ENCODE measurements at regions not wholly inside any gene's neighbourhood (a gene's known extent, or its start where the extent isn't known, plus 50 kb on each side); places are given as distances from the start of the nearest gene placed in this dataset.
A peak's percentile ranks its signal among the peaks of the same experiment; 100 is the strongest.

- WGBS, 2 donors = 71% methylated on average over 4 of the region's 4 CpGs
- ATAC-seq (ENCODE audit: insufficient read depth, low FRiP score) = no peak
- DNase-seq = no peak
- TF ChIP-seq CTCF (IDR thresholded peaks at IDR 0.05; ENCODE audit: control extremely low read depth, extremely low read depth) = no peak
- H3K36me3 ChIP-seq (ENCODE audit: control insufficient read depth in 4 of 4, insufficient read depth in 4 of 4, low read length in 4 of 4) = peaks cover 0 to 4% (median 0%) of the 10 kb centered on the region in 4 donors
- H3K4me1 ChIP-seq (ENCODE audit: control insufficient read depth in 5 of 5, insufficient read depth in 5 of 5, low read length in 5 of 5) = peaks cover 4 to 24% (median 8%) of the 10 kb centered on the region in 5 donors
- H3K4me3 ChIP-seq = no peak overlapping the region
- H3K9me3 ChIP-seq (ENCODE audit: control insufficient read depth in 4 of 4, insufficient read depth in 3 of 4, low read length in 3 of 4) = peaks cover 0 to 3% (median 0%) of the 10 kb centered on the region in 4 donors
- no peak overlapping the region for H3K27ac ChIP-seq (ENCODE audit: low read depth in 1 of 2, low read length in 1 of 2)
- H3K9ac ChIP-seq (ENCODE audit: insufficient read depth in 1 of 2, low read length in 2 of 2) = no peak overlapping the region
- H3K27me3 ChIP-seq (ENCODE audit: control insufficient read depth in 3 of 3, insufficient read depth in 3 of 3, low read length in 2 of 3) = no peaks in the 10 kb centered on the region
Observed at GRCh38 chr1:245055752-245056151, 99.0 kb upstream of the KIF26B start.

GRCh38 chr1:245054507-245055270 lies 100.1 kb upstream of the KIF26B start:
- 44 to 73% methylated on average over 11 of the region's 11 CpGs for WGBS, 2 donors
- peaks cover 0 to 3% (median 0%) of the 10 kb centered on the region in 4 donors for H3K9me3 ChIP-seq (ENCODE audit: control insufficient read depth in 4 of 4, insufficient read depth in 3 of 4, low read length in 3 of 4)
- H3K4me3 ChIP-seq = no peak overlapping the region
- DNase-seq = no peak
- H3K27me3 ChIP-seq (ENCODE audit: control insufficient read depth in 3 of 3, insufficient read depth in 3 of 3, low read length in 2 of 3) = no peaks in the 10 kb centered on the region
- H3K4me1 ChIP-seq (ENCODE audit: control insufficient read depth in 5 of 5, insufficient read depth in 5 of 5, low read length in 5 of 5) = peaks cover 0 to 14% (median 5%) of the 10 kb centered on the region in 5 donors
- no peak for ATAC-seq (ENCODE audit: insufficient read depth, low FRiP score)
- H3K36me3 ChIP-seq (ENCODE audit: control insufficient read depth in 4 of 4, insufficient read depth in 4 of 4, low read length in 4 of 4) = no peaks in the 10 kb centered on the region
- no peak overlapping the region for H3K9ac ChIP-seq (ENCODE audit: insufficient read depth in 1 of 2, low read length in 2 of 2)
- TF ChIP-seq CTCF (IDR thresholded peaks at IDR 0.05; ENCODE audit: control extremely low read depth, extremely low read depth) = no peak
- peak overlapping the region in 1 of 2 donors; percentile 26 for H3K27ac ChIP-seq (ENCODE audit: low read depth in 1 of 2, low read length in 1 of 2)

- Histone ChIP-seq H3K27ac (ENCODE audit: low read depth in 1 of 2, low read length in 1 of 2) (peak overlapping the region in 1 of 2 donors; percentile 26), H3K4me1 (ENCODE audit: control insufficient read depth in 5 of 5, insufficient read depth in 5 of 5, low read length in 5 of 5) (peaks cover 0 to 14% (median 5%) of the 10 kb centered on the region in 5 donors), H3K9me3 (ENCODE audit: control insufficient read depth in 4 of 4, insufficient read depth in 3 of 4, low read length in 3 of 4) (peaks cover 0 to 3% (median 0%) of the 10 kb centered on the region in 4 donors), H3K27me3 (ENCODE audit: control insufficient read depth in 3 of 3, insufficient read depth in 3 of 3, low read length in 2 of 3) (no peaks in the 10 kb centered on the region), H3K4me3 (no peak overlapping the region), H3K36me3 (ENCODE audit: control insufficient read depth in 4 of 4, insufficient read depth in 4 of 4, low read length in 4 of 4) (no peaks in the 10 kb centered on the region), H3K9ac (ENCODE audit: insufficient read depth in 1 of 2, low read length in 2 of 2) (no peak overlapping the region)
- ATAC-seq (ENCODE audit: insufficient read depth, low FRiP score) (no peak), DNase-seq (no peak)
- TF ChIP-seq CTCF (IDR thresholded peaks at IDR 0.05; ENCODE audit: control extremely low read depth, extremely low read depth) = no peak
- WGBS, 2 donors = 36 to 59% methylated on average over 7 of the region's 7 CpGs
Observed at GRCh38 chr1:245054105-245054504, 100.7 kb upstream of the KIF26B start.

Measured in lung (tissue), 11 donors.